ENCODE measurements at regions not wholly inside any gene's neighbourhood (a gene's known extent, or its start where the extent isn't known, plus 50 kb on each side); places are given as distances from the start of the nearest gene placed in this dataset.
"Not testable (repeated sequence)": the region's sequence is repeated elsewhere in the genome, so short reads cannot be mapped to it uniquely, and the experiment has no call there.

DNA sequence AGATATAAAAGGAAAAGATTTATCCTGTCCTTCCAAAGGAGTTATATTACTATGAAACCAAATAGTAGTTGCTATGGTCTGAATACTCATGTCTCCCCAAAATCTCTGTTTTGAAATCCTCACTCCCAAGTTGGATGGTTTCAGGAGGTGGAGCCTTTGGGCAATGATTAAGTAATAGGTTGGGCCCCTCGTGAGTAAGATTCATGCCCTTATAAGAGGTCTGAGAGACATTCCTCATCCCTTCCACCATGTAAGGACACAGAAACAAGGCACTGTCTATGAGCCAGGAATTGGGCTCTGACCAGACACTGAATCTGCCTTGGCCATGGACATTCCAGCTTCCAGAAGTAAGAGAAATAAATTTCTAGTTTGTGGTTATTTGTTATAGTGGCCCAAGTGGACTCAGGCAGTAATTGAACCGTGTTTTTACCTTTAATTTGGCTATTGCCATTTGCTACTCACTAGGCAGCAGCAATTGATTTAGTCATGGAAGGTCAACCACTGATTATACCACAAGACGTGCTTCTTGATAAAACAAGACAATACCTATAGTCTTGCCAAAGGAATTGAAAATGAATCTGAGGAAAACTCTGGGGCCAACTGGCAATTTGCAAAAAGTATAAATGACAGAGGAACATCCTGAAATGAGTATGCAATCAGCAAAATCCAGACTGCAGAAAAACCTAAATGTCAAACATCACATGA lies 717.4 kb upstream of the SPRY2 start:
- no peak for DNase-seq (ENCODE audit: low read depth in 2 of 2)

DNA sequence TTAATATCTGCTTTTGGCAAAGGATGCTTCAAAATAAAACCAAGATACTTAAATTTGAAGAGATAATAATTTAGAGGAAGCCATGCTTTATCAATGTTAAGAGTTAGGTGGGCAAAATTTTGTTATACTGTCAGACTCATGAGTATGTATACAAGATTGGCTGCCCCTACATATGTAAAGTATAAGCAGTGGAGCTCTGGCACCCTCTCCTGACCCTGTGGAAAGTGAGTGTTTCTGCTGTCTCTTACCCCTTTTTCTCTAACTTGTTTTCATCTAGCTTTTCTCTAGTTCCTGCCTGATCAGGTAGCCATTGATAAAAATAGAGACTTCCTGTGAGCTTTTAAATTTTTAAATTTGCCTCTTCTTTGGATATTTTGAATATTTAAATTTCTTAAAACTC lies 710.9 kb upstream of the SPRY2 start:
- DNase-seq (ENCODE audit: low read depth in 2 of 2), result no peak

DNA sequence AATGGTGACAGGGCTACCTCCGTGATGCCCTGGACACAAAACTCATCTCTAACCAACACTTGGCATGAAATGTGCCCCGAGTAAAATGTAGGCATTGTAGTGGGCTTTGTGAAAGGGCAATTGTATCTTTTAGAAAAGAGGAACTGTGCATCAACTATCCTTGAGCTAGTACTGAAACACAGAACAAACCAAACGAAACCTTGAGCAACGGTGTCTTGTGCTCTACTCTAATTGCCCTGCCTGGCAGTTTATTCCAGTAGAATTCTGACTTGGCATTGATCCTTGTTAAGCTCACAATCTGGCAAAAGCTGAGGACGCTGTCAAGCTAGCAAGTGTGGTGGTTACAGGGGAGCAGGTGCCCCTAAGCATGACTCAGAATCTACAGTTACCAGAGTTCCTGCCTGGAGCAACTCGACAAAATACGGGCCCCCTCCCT lies 707.1 kb upstream of the SPRY2 start:
- DNase-seq (ENCODE audit: low read depth in 2 of 2), result no peak

DNA sequence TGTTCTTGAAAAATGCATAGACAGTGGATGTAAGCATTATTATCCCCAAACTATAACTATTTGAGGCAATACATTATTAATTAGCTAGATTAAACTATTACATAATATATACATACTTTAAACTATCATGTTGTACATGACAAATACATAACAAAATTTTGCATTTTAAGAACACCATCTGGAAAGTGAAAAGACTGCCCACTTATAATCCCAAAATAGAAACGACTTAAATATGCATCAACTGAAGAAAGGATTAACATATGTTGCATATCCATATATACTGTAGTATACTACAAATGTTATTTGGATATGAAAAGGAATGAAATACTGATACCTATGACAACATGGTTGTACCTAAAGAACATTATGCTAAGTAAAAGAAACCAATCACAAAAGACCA lies 700.8 kb upstream of the SPRY2 start:
- no peak for DNase-seq (ENCODE audit: low read depth in 2 of 2)

DNA sequence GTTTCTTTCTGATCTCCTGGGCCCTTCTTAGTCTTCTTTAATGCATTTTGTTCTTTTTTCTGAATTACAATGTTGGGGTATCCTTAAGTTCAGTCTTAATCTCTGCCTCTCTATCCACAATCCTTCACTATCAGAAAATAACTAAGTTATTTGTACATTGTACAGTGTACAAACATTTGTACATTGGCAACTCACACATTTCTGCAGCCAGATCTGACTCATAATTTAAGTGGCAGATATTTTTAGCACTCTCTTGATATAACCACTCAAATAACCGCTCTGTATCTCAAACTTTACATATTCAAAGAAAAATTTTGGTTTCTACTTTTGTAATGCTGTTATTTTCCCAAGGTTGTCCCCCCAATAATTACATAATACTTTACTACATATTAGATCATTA lies 691.1 kb upstream of the SPRY2 start:
- DNase-seq (ENCODE audit: low read depth in 2 of 2), result no peak

DNA sequence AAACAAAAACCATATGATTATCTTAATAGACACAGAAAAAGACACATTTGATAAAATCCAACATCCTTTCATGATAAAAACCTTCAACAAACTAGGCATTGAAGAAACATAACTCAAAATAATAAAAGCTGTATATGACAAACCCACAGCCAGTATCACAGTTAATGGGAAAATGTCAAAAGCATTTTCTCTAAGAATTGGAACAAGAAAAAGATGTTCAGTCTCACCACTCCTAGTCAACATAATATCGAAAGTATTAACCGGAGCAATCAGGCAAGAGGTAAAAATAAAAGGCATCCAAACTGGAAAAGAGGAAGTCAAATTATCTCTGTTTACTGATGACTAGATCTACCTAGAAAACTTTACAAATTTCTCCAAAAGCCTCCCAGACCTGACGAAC lies 684.2 kb upstream of the SPRY2 start:
- no peak for DNase-seq (ENCODE audit: low read depth in 2 of 2)

DNA sequence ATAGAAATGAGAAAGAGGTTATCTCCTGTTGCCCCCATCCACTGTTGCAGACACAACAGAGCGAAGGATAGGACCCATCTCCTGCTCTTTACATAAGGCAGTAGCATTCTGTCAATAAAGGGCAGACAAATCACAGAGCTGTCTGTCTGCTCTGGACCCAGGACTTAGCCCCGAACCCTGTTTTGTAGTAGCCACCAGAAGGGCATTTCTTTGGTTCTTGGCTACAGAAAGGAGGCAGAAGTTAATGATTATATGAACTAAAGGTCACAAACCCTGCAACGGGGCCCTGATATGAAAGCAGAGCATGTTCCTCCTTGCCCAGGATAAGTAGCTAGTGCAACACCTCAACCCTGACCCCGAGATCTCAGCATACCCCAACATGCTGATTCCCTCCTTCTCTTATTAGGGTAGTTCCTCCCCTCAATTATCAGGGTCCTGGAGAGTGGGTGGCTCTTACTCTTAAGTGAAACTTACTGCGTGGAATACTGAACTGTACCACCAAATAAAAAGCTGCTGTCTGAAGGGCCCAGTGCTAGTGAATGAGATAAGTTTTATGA lies 680.4 kb upstream of the SPRY2 start:
- no peak for DNase-seq (ENCODE audit: low read depth in 2 of 2)

DNA sequence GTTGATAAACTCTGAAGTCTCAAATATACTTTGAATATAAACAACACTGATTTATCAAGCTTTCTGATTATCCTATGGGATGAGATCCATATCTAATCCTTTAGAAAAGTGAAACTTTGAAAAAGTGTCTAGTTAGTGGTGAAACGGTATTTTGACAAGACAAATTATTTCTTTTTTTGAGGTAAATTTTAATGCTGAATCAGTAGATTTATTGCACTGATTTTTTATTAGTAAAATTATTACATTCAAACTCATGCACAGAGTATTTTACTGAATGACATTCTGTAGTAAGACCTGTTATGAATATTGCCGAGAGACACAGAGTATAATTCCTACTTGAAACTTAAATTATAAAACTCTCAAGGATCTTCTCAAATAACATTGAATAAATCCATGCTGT lies 679.1 kb upstream of the SPRY2 start:
- DNase-seq (ENCODE audit: low read depth in 2 of 2), result no peak

DNA sequence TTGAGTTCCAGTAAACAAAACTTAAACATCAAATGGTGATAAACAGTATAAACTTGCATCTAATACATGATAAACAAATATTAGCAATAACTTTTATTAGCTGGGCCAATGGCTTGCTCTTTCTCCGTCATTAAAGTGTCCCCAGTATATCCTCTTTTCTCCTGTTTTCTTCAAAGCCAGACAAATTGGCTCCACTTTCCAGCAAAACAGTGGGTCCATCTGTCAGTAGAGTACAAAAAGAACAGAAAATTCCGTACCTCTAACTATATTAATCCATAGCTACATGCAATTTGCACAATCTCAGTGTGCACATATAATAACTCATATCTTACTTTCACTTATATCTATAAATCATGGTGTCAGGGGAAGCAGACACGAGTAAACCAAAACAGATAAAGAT lies 678.0 kb upstream of the SPRY2 start:
- no peak for DNase-seq (ENCODE audit: low read depth in 2 of 2)

DNA sequence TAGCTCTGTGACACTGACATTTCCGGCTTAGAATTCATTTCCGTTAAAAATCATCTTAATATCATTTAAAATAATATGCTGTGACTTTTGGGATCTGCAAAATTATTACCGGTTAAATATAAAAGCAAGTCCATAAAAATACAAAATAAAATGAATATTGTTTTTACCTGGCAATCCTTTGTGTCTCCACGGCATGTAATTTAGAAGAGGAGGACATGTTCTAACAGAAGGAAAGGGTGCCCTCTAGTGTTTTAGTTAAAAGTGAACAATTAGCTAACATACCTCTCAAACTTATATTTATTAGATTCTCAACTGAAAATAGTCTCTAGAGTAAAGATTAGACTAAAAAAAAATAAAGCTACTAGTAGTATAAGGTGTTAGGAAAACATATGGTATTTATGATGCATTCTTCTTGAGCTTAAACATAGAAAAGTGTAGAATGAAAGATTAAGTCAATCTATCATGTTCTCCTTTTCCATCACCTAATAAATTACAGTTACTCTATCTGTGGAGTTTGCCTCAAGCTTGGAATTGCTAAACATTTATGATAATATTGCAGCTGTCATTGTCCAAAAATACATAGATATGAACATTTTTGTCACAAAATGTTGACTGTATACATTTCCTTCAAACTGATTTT lies 676.7 kb upstream of the SPRY2 start:
- no peak for DNase-seq (ENCODE audit: low read depth in 2 of 2)

DNA sequence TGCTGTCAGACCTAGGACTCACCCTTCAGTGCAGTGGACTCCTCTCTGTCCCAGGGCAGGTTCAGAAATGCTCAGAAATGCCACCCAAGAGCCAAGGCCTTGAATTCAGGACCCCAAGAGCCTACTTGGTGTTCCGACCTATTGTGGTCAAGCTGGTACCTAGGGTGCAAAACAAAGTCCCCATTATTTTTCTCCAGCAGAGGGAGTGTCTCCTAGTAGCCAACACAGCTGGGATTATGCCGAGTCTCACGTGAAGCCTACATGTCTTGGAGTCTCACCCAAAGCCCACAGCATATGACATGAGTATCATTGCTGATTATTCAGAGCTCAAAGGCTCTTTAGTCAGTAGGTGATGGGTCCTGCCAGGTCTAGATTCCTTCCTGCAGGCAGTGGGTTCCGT lies 671.1 kb upstream of the SPRY2 start:
- no peak for DNase-seq (ENCODE audit: low read depth in 2 of 2)

DNA sequence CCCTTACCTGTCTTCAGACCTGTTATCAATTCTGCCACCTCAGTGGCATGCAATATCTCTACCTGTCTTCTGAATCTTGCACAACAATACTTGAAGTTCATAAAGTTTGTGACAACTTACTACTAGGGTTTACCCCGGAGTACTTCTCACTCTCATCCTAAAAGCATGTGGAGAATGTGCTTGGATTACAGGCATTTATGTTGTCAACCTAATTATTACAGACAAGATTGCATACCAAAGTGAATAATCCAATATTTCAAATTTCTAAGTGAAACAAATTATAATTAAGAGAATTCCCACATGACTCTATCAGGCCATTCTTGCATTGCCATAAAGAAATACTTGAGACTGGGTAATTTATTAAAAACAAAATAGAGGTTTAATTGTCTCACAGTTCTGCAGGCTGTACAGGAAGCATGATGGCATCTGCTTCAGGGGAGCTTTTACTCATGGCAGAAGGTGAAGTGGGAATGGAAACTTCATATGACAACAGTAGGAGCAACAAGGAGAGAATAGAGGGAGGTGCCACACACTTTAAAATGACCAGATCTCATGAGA lies 661.0 kb upstream of the SPRY2 start:
- no peak for DNase-seq (ENCODE audit: low read depth in 2 of 2)

DNA sequence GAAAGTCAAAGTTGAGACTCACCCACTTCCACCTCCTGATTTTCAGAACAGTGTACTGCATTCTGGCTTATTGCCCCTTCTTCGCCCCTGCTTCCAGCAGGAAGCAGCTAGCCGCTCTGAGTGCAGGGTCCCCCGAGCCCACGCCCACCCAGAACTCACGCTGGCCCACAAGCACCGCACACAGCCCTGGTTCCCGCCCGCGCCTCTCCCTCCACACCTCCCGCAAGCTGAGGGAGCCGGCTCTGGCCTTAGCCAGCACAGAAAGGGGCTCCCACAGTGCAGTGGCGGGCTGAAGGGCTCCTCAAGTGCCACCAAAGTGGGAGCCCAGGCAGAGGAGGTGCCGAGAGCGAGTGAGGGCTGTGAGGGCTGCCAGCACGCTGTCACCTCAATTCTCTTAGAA lies 657.7 kb upstream of the SPRY2 start:
- DNase-seq (ENCODE audit: low read depth in 2 of 2), result not testable (repeated sequence)

DNA sequence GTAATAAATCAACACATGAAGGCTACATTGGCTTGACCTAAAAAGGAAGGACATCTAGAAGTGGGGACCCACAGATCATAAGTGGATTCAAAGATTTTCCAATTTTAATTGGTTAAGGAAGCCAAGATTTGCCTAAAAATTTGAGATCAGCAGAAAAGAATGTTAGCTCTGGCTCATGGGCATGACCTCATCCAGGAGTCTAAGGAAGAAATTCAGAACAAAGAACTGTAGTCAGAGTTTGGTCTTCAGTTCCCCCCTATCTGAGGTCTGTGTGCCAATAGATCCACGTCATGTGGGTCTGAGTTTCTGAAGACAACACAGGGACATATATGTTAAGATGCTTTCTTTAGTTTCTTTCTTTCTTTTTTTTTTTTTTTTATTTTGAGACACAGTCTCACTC lies 648.8 kb upstream of the SPRY2 start:
- no peak for DNase-seq (ENCODE audit: low read depth in 2 of 2)

DNA sequence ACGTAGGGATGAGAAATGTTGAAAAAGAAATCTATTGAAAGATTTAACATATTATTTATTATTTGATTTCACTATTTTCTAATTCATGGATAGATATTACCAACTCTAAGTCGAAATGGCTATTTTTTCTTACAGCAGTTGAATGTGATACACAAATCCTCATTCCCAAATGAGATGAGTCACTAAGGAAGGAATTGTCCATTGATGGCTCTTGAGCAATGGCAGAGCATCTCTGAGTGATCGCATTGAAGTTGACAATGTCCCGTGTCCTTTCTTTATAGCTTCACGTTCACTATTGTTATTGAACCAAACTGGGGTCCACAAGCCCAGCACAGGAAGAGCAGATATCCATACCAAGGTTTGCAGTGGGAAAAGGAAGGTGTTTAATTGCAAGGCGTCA lies 648.3 kb upstream of the SPRY2 start:
- DNase-seq (ENCODE audit: low read depth in 2 of 2), result no peak

DNA sequence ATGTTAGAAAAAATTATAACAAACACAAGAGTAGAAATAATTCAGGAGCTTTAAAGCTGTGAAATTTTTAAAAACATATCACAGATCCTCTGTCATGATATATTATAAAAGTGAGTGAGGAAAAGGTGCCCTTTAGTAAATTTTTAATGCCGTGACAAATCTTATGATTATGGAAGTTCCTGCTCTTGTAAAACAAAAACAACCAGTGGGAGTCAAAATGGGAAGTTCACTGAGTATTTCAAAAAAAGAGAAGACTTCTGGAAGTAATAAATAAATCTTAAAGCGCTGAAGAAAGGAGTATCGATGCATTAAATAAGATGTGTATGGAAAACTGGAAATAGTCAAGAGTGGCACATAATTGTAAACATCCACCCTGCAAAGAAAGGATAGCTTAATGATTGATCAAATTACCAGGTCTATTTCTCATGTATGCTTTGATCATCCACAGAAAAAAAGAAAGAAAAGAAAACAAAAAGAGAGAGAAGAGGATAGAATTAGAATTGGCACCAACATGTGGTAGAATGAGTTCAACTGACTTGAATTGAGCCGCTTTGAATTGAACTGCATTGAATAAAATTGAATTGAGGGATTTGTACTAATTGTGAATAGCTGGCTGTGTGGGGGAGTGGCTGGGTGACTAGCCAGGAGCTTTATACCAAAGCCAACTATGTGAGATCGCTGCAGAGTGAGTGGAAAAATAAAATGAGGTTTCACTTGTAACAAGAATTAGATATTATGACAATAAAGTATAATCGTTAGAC lies 647.6 kb upstream of the SPRY2 start:
- DNase-seq (ENCODE audit: low read depth in 2 of 2), result no peak

DNA sequence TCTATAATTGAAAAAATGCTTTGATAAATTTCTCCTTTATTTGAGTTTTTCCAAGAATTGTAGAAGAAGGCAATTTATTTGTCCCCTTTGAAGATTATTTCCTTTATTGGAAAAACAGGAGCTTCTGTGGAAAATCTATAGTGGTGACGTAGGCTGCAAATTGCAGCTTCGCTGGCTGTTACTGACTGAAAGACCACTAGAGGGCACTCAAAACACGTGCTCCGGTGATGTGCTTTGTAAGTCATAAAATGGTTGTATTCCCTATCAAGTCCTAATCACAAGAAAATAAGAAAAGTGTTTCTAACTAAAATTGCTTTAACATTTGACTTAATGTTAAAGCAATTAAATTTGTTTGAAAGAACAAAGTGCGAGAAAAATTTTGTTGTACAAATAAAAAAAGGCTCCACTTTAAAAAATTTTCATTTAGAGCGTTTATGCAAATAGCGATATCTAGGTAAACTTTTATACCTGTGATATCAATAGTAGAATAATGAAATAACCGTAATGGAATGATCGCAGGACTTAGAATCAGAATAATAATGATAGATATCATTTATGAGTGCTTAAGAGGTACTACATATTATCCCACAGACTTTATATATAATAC lies 638.2 kb upstream of the SPRY2 start:
- DNase-seq (ENCODE audit: low read depth in 2 of 2), result peak in 1 of 2 donors; percentile 6

DNA sequence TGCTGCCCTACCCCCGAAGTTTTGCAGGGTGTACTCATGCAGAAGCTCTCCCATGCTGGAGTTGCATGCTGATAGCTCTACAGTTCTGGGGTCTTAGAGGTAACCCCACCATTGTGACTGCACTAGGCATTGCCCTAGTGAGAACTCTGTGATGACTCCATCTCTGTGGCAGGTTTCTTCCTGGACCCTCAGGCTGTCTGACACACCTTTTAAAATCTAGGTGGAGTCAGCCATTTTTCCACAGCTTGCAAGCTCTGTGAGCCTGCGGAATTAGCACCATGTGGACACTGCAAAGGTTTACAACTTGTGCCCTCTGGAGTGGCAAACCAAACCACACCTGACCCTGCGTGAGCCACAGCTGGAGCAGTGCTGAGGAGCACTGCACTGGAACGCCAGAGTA lies 636.2 kb upstream of the SPRY2 start:
- DNase-seq (ENCODE audit: low read depth in 2 of 2), result no peak

DNA sequence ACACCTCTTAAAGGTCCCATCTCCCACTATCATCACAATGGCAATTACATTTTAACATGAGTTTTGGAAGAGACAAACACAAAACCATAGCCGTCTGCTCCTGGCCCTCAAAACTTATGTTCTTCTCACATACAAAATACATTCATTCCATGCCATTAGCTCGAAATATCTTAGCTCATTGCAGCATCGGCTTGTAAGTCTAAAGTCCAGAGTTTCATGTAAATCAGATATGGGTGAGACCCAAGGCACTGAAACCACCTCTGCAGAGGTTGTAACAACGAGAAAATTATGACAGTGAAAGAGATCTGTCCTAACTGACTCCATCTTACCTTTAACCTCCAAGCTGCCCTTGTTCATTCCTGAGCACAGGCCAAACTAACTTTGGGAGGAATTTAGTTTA lies 635.0 kb upstream of the SPRY2 start:
- DNase-seq (ENCODE audit: low read depth in 2 of 2), result no peak

DNA sequence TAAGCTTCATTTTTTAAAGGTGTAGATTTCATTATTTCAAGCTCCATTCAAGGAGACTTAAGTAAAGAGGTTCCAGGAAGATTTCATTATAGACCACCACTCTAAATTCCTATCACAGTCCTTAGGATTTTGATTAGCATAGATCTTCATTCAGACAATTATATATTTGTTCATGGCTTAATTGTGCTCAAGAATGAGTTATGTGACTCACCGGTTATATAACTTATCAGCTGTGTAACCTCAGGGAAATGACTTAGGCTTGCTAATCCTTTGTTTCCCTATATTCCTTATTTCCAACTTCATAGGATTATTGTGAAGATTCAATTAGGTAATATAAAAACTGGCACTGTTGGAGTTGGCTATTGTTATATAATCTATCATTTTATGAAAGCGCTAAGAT lies 632.8 kb upstream of the SPRY2 start:
- DNase-seq (ENCODE audit: low read depth in 2 of 2), result no peak

DNA sequence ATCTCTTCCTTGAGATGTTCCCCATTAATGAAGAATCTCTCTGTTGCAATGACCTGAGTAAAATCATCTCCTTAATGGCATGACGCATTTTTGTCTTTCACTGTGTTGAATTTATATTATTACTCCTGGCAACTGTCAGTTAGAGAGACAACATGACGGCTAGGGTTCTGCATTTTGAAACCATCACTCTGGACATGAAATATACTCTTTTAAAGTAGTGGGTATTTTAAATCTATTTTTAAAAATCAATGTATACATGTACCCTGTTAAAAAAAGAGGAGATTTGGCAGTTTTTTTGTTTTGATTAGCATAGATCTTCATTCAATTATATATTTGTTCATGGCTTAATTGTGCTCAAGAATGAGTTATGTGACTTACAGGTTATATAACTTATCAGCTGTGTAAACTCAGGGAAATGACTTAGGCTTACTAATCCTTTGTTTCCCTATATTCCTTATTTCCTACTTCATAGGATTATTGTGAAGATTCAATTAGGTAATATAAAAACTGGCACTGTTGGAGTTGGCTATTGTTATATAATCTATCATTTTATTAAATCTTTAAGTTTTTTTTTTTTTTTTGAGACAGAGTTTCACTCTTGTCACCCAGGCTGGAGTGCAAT lies 632.0 kb upstream of the SPRY2 start:
- DNase-seq (ENCODE audit: low read depth in 2 of 2), result no peak

DNA sequence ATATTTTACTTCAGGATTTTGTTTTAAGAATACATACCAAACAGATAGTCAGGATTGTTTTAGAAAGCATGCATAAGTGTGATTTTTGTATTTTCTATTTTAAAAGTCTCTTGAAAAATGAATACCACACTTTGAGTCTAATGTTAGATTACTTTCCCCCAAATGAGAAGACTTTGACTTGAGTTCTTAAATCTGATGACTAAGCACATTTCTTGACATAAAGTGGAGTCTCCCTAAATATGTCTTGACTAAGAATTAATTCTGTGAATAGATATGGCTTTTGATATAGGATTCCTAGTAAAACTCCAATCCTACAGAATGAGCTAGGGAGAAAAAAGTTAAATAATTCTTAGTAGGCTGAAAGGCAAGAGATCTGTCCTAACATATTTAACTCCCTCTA lies 624.2 kb upstream of the SPRY2 start:
- no peak for DNase-seq (ENCODE audit: low read depth in 2 of 2)

Measured in stimulated activated CD4-positive, alpha-beta T cell treated with anti-CD3 and anti-CD28 coated beads, Interleukin-4, amount 100 ng/mL, for 48 hours (primary cell).